Spleen (tissue), 7 donors: ENCODE measurements at regions not wholly inside any gene's neighbourhood (a gene's known extent, or its start where the extent isn't known, plus 50 kb on each side); places are given as distances from the start of the nearest gene placed in this dataset.
"Not testable (repeated sequence)": the region's sequence is repeated elsewhere in the genome, so short reads cannot be mapped to it uniquely, and the experiment has no call there.

ENCODE experiments used
- POLR2A ChIP-seq, 3 donors: fragments of 450-650 bp; IDR thresholded peaks; one replicate each; pipeline ENCODE4 v1.5.1; 2017; ENCODE audit warnings: antibody characterized with exemption in 3 of 3, mild to moderate bottlenecking in 1 of 3
- POLR2AphosphoS5 ChIP-seq, 3 donors: sonication (generic); formaldehyde crosslinking; IDR thresholded peaks; one replicate each; pipeline ENCODE4 v1.5.1; 2017; ENCODE audit warnings: antibody characterized with exemption in 3 of 3
- TF ChIP-seq, protein P1 (sequence below), 11 experiments: fragments of 200-600 bp in 7 of 11; fragments of 450-650 bp in 4 of 11; sonication (generic) in 4 of 11; IDR thresholded peaks in 8 of 11; conservative IDR thresholded peaks in 3 of 11; 1 replicate in 7 of 11; 2 replicates in 4 of 11; pipeline versions ENCODE4 v1.4.0 to v1.8.0; 2016 to 2021; ENCODE audit warnings: antibody characterized with exemption in 11 of 11, inconsistent platforms in 4 of 11, mild to moderate bottlenecking in 1 of 11
- donor health status: DM: no; HTN: no; CAD: no; lungs with moderate emphysema.
- donor health status: DM: no; HTN: no; CAD: no.
- donor health status: DM: no; HTN: no; CAD: no.

DNA sequence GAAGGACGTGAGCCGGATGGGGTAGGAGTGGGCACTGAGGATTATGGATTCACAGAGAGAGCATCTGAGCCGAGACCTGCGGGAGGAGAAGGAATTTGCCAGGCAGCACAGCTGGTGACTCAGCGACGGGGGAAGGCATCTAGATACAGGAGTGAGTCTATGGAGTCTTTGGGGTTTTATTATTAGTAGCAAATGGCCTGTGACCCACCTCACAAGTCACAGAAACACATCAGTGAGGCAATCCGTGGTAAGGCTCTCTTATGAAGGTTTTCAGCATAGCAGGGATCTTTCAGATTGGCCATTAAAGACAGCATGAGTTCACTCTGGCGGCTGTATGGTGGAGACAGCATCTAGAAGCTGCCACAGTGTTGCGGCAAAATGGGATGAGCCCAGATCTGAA lies 66.5 kb upstream of the GPR89A start:
- TF ChIP-seq, protein P1, sequence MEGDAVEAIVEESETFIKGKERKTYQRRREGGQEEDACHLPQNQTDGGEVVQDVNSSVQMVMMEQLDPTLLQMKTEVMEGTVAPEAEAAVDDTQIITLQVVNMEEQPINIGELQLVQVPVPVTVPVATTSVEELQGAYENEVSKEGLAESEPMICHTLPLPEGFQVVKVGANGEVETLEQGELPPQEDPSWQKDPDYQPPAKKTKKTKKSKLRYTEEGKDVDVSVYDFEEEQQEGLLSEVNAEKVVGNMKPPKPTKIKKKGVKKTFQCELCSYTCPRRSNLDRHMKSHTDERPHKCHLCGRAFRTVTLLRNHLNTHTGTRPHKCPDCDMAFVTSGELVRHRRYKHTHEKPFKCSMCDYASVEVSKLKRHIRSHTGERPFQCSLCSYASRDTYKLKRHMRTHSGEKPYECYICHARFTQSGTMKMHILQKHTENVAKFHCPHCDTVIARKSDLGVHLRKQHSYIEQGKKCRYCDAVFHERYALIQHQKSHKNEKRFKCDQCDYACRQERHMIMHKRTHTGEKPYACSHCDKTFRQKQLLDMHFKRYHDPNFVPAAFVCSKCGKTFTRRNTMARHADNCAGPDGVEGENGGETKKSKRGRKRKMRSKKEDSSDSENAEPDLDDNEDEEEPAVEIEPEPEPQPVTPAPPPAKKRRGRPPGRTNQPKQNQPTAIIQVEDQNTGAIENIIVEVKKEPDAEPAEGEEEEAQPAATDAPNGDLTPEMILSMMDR (IDR thresholded peaks at IDR 0.05 in 8 of 11, conservative IDR thresholded peaks at IDR 0.05 in 3 of 11), result not testable (repeated sequence)
- not testable (repeated sequence) for TF ChIP-seq POLR2AphosphoS5, POLR2A (IDR thresholded peaks at IDR 0.05)
